GM23338 (cell line): ENCODE measurements at regions not wholly inside any gene's neighbourhood (a gene's known extent, or its start where the extent isn't known, plus 50 kb on each side); places are given as distances from the start of the nearest gene placed in this dataset.

Experiments used
- CREB1 ChIP-seq: fragments of 250-450 bp; sonication (Bioruptor Pico); IDR thresholded peaks from 2 replicates; pipeline ENCODE4 v1.5.0; 2020; ENCODE audit warnings: low read depth, mild to moderate bottlenecking, moderate library complexity
- CTCF ChIP-seq, 2 experiments: fragments of 200-600 bp in 1 of 2; sonication (generic) in 1 of 2; conservative IDR thresholded peaks; 2 replicates each; pipeline versions ENCODE4 v1.5.1 to v1.6.1; 2016 to 2017; ENCODE audit warnings: antibody characterized with exemption in 2 of 2, low read depth in 2 of 2, mild to moderate bottlenecking in 2 of 2, moderate library complexity in 1 of 2
- ETS1 ChIP-seq: IDR thresholded peaks from 2 replicates; pipeline ENCODE4 v1.6.1; 2016; ENCODE audit warnings: antibody characterized with exemption
- EZH2 ChIP-seq: fragments of 200-600 bp; sonication (generic); IDR thresholded peaks from one replicate; pipeline ENCODE4 v1.8.0; 2017; ENCODE audit warnings: antibody characterized with exemption, mild to moderate bottlenecking, low read depth; ENCODE audit not compliant: unreplicated experiment
- EZH2phosphoT487 ChIP-seq: fragments of 200-600 bp; sonication (generic); IDR thresholded peaks from one replicate; pipeline ENCODE4 v1.8.1; 2018; ENCODE audit warnings: antibody characterized with exemption; ENCODE audit not compliant: unreplicated experiment
- JUNB ChIP-seq: IDR thresholded peaks from one replicate; pipeline ENCODE4 v1.6.1; 2016; ENCODE audit warnings: antibody characterized with exemption; ENCODE audit not compliant: unreplicated experiment
- POLR2AphosphoS5 ChIP-seq: IDR thresholded peaks from 2 replicates; pipeline ENCODE4 v1.6.1; 2016; ENCODE audit warnings: antibody characterized with exemption, low read depth
- REST ChIP-seq: IDR thresholded peaks from one replicate; pipeline ENCODE4 v1.6.1; 2018; ENCODE audit warnings: antibody characterized with exemption; ENCODE audit not compliant: unreplicated experiment
- ZNF114 ChIP-seq: fragments of 250-450 bp; sonication (Bioruptor Pico); IDR thresholded peaks from 2 replicates; pipeline ENCODE4 v1.5.0; 2020; ENCODE audit warnings: mild to moderate bottlenecking, moderate library complexity
- ZNF331 ChIP-seq: fragments of 250-450 bp; sonication (Bioruptor Pico); IDR thresholded peaks from 2 replicates; pipeline ENCODE4 v1.5.0; 2020; ENCODE audit warnings: low read depth, mild to moderate bottlenecking, moderate library complexity

- no peak for TF ChIP-seq POLR2AphosphoS5
- no peak for TF ChIP-seq CTCF (conservative IDR thresholded peaks at IDR 0.05; ENCODE audit: low read depth in 2 of 2)
- no peak for TF ChIP-seq EZH2
- no peak for TF ChIP-seq EZH2phosphoT487
- no peak for TF ChIP-seq CREB1 (CRISPR knock-in tag)
- TF ChIP-seq ZNF331 (CRISPR knock-in tag): no peak
- no peak for TF ChIP-seq REST
- TF ChIP-seq JUNB: no peak
- TF ChIP-seq ZNF114 (CRISPR knock-in tag): no peak
- no peak for TF ChIP-seq ETS1
Observed at GRCh38 chr20:18984238-18985200, 170.9 kb downstream of the SCP2D1 start.
